SK-N-SH (cell line): ENCODE measurements at regions not wholly inside any gene's neighbourhood (a gene's known extent, or its start where the extent isn't known, plus 50 kb on each side); places are given as distances from the start of the nearest gene placed in this dataset.

Experiments
- EZH2phosphoT487 ChIP-seq: fragments of 200-600 bp; sonication (generic); IDR thresholded peaks from 2 replicates; pipeline ENCODE4 v1.6.1; 2017; ENCODE audit warnings: low read depth, mixed run types, mild to moderate bottlenecking, antibody characterized with exemption, moderate library complexity, borderline replicate concordance
- TF ChIP-seq, protein P1 (sequence below): fragments of 200-600 bp; sonication (generic); IDR thresholded peaks from 2 replicates; pipeline ENCODE4 v1.6.1; 2017; ENCODE audit warnings: antibody characterized with exemption, mild to moderate bottlenecking, moderate library complexity

DNA sequence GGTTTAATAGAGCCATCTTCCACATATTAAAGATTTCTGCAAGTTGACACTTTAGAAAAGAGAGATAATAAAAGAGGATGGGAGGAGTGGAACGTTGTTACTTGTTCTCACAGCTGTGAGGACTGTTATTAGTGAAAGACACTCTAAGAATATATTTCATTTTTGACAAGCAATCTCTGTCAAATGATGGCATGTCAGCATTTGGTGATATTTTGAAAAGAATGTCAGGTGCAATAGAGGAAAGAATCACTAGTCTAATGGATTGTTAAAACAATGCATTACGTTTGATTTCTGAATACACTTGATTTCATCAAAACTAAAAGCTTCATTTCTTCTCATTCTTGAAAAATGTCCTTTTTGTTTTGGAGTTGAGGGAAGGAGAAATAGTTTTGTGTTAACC lies 853.4 kb downstream of the PLA2G4A start:
- no peak for TF ChIP-seq EZH2phosphoT487
- TF ChIP-seq, protein P1, sequence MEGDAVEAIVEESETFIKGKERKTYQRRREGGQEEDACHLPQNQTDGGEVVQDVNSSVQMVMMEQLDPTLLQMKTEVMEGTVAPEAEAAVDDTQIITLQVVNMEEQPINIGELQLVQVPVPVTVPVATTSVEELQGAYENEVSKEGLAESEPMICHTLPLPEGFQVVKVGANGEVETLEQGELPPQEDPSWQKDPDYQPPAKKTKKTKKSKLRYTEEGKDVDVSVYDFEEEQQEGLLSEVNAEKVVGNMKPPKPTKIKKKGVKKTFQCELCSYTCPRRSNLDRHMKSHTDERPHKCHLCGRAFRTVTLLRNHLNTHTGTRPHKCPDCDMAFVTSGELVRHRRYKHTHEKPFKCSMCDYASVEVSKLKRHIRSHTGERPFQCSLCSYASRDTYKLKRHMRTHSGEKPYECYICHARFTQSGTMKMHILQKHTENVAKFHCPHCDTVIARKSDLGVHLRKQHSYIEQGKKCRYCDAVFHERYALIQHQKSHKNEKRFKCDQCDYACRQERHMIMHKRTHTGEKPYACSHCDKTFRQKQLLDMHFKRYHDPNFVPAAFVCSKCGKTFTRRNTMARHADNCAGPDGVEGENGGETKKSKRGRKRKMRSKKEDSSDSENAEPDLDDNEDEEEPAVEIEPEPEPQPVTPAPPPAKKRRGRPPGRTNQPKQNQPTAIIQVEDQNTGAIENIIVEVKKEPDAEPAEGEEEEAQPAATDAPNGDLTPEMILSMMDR, result no peak
